ENCODE measurements at regions not wholly inside any gene's neighbourhood (a gene's known extent, or its start where the extent isn't known, plus 50 kb on each side); places are given as distances from the start of the nearest gene placed in this dataset.
"Not testable (repeated sequence)": the region's sequence is repeated elsewhere in the genome, so short reads cannot be mapped to it uniquely, and the experiment has no call there.

DNA sequence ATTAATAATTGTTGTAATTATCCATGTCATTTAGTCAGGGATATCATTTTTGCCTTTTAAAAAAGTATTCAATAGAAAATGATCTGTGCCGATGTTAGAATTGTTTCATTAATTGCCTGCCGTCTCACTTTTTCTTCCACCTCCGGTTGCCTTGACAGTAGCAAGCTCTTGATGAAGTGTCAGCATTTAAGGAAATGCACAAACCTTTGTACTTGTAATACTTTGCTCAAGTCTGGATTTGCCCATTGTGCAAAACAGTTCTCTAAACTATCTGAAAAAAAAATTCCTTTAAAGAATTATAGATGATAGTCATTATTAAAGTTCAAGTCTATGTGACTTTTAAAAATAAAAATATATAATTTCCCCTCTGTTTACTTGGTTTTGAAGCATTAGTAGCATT is 619.7 kb downstream of the GATA3 start:
- Histone ChIP-seq H3K79me2 (ENCODE audit: insufficient read depth, low read length) (no peaks in the 10 kb centered on the region), H3K9ac (ENCODE audit: low read length) (no peak overlapping the region), H3K27ac (ENCODE audit: low read depth, low read length) (no peak overlapping the region), H3K27me3 (ENCODE audit: insufficient read depth, low read length) (no peaks in the 10 kb centered on the region), H3K4me2 (ENCODE audit: low read length) (no peak overlapping the region), H3K4me1 (ENCODE audit: insufficient read depth, low read length) (no peaks in the 10 kb centered on the region), H2AFZ (ENCODE audit: low read depth, low read length) (no peak overlapping the region), H3K36me3 (ENCODE audit: insufficient read depth, low read length) (no peaks in the 10 kb centered on the region), H3K9me3 (ENCODE audit: insufficient read depth, low read depth, low read length) (no peaks in the 10 kb centered on the region), H4K20me1 (ENCODE audit: insufficient read depth, low read length) (no peaks in the 10 kb centered on the region), H3K4me3 (ENCODE audit: insufficient read depth, low read depth, low read length) (no peak overlapping the region)
- H3K4me1 Mint-ChIP-seq (ENCODE audit: low read depth, unreplicated experiment): no peaks in the 10 kb centered on the region
- FAIRE-seq: no peak
- no peak for DNase-seq (ENCODE audit: low read depth)
- no peak overlapping the region for H3K4me3 Mint-ChIP-seq (ENCODE audit: unreplicated experiment)
- no peaks in the 10 kb centered on the region for H3K27me3 Mint-ChIP-seq (ENCODE audit: low read depth, unreplicated experiment)
- H3K27ac Mint-ChIP-seq (ENCODE audit: unreplicated experiment): no peak overlapping the region
- no peaks in the 10 kb centered on the region for H3K36me3 Mint-ChIP-seq (ENCODE audit: low read depth, unreplicated experiment)
- no peaks in the 10 kb centered on the region for H3K9me3 Mint-ChIP-seq (ENCODE audit: unreplicated experiment)
- TF ChIP-seq, protein P1, sequence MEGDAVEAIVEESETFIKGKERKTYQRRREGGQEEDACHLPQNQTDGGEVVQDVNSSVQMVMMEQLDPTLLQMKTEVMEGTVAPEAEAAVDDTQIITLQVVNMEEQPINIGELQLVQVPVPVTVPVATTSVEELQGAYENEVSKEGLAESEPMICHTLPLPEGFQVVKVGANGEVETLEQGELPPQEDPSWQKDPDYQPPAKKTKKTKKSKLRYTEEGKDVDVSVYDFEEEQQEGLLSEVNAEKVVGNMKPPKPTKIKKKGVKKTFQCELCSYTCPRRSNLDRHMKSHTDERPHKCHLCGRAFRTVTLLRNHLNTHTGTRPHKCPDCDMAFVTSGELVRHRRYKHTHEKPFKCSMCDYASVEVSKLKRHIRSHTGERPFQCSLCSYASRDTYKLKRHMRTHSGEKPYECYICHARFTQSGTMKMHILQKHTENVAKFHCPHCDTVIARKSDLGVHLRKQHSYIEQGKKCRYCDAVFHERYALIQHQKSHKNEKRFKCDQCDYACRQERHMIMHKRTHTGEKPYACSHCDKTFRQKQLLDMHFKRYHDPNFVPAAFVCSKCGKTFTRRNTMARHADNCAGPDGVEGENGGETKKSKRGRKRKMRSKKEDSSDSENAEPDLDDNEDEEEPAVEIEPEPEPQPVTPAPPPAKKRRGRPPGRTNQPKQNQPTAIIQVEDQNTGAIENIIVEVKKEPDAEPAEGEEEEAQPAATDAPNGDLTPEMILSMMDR (IDR thresholded peaks at IDR 0.05; ENCODE audit: insufficient read depth, low read depth, low read length): no peak
- no peak for TF ChIP-seq EZH2 (IDR thresholded peaks at IDR 0.05; ENCODE audit: insufficient read depth, low read length)

DNA sequence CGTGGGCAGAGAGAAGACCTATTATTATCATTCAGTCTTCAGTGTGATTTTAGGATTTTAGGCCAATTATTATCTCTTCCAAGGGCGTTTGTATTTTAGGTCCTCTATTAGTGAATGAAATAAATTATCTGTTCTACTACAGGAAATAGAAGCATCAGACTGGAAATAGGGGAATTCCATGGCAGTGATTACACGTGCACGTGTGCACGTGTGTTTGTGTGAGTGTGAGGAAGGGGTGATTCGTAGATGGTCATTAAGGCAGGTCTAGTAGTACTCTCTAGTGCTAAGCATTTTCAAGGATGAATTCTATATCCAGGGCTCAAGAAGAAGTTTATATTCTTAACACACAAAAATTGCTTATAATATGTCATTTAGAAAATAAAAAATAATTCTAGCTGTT is 623.2 kb downstream of the GATA3 start:
- H3K27me3 Mint-ChIP-seq (ENCODE audit: low read depth, unreplicated experiment): no peaks in the 10 kb centered on the region
- Histone ChIP-seq H3K36me3 (ENCODE audit: insufficient read depth, low read length) (no peaks in the 10 kb centered on the region), H2AFZ (ENCODE audit: low read depth, low read length) (no peak overlapping the region), H3K4me3 (ENCODE audit: insufficient read depth, low read depth, low read length) (no peak overlapping the region), H3K27me3 (ENCODE audit: insufficient read depth, low read length) (no peaks in the 10 kb centered on the region), H3K79me2 (ENCODE audit: insufficient read depth, low read length) (no peaks in the 10 kb centered on the region), H4K20me1 (ENCODE audit: insufficient read depth, low read length) (no peaks in the 10 kb centered on the region), H3K9me3 (ENCODE audit: insufficient read depth, low read depth, low read length) (no peaks in the 10 kb centered on the region), H3K27ac (ENCODE audit: low read depth, low read length) (no peak overlapping the region), H3K4me1 (ENCODE audit: insufficient read depth, low read length) (no peaks in the 10 kb centered on the region), H3K9ac (ENCODE audit: low read length) (no peak overlapping the region), H3K4me2 (ENCODE audit: low read length) (no peak overlapping the region)
- H3K4me3 Mint-ChIP-seq (ENCODE audit: unreplicated experiment): no peak overlapping the region
- TF ChIP-seq, protein P1 (IDR thresholded peaks at IDR 0.05; ENCODE audit: insufficient read depth, low read depth, low read length): no peak
- TF ChIP-seq EZH2 (IDR thresholded peaks at IDR 0.05; ENCODE audit: insufficient read depth, low read length): no peak
- H3K36me3 Mint-ChIP-seq (ENCODE audit: low read depth, unreplicated experiment): no peaks in the 10 kb centered on the region
- FAIRE-seq (no peak), DNase-seq (ENCODE audit: low read depth) (no peak)
- no peaks in the 10 kb centered on the region for H3K9me3 Mint-ChIP-seq (ENCODE audit: unreplicated experiment)
- H3K4me1 Mint-ChIP-seq (ENCODE audit: low read depth, unreplicated experiment): no peaks in the 10 kb centered on the region
- H3K27ac Mint-ChIP-seq (ENCODE audit: unreplicated experiment): no peak overlapping the region

DNA sequence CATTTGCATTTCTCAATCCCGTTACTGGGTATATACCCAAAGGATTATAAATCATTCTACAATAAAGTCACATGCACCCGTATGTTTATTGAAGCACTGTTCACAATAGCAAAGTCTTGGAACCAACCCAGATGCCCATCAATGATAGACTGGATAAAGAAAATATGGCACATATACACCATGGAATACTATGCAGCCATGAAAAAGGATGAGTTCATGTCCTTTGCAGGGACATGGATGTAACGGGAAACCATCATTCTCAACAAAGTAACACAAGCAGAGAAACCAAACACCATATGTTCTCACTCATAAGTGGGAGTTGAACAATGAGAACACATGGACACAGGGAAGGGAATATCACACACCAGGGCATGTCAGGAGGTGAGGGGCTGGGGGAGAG is 630.4 kb downstream of the GATA3 start:
- not testable (repeated sequence) for H3K4me1 Mint-ChIP-seq (ENCODE audit: low read depth, unreplicated experiment); H4K20me1 ChIP-seq (ENCODE audit: insufficient read depth, low read length); H3K27me3 Mint-ChIP-seq (ENCODE audit: low read depth, unreplicated experiment); H3K27ac Mint-ChIP-seq (ENCODE audit: unreplicated experiment); DNase-seq (ENCODE audit: low read depth); H3K9me3 Mint-ChIP-seq (ENCODE audit: unreplicated experiment); H3K4me1 ChIP-seq (ENCODE audit: insufficient read depth, low read length); H3K27ac ChIP-seq (ENCODE audit: low read depth, low read length); H3K79me2 ChIP-seq (ENCODE audit: insufficient read depth, low read length); H3K4me3 Mint-ChIP-seq (ENCODE audit: unreplicated experiment); H3K9ac ChIP-seq (ENCODE audit: low read length); H3K9me3 ChIP-seq (ENCODE audit: insufficient read depth, low read depth, low read length); H2AFZ ChIP-seq (ENCODE audit: low read depth, low read length); H3K4me3 ChIP-seq (ENCODE audit: insufficient read depth, low read depth, low read length); FAIRE-seq; H3K36me3 Mint-ChIP-seq (ENCODE audit: low read depth, unreplicated experiment); H3K36me3 ChIP-seq (ENCODE audit: insufficient read depth, low read length); H3K27me3 ChIP-seq (ENCODE audit: insufficient read depth, low read length); H3K4me2 ChIP-seq (ENCODE audit: low read length)
